K562 (cell line): ENCODE measurements at regions not wholly inside any gene's neighbourhood (a gene's known extent, or its start where the extent isn't known, plus 50 kb on each side); places are given as distances from the start of the nearest gene placed in this dataset.

ENCODE experiments used
- ATAC-seq: fragments of 200-7000 bp; cut with Tn5 transposase; 3 replicates; pipeline ENCODE4 v1.9.1; 2020; ENCODE audit warnings: moderate library complexity
- BruUV-seq: library from RNA; stranded (reverse); fragments of 400-500 nt; replicated peaks from 2 replicates; lab custom pipeline; 2021; lab: Mats Ljungman, UMichigan
- CTCF ChIA-PET: fragments of 300-600 bp; formaldehyde crosslinking; extraction: SDS; loops from one replicate; lab custom pipeline; 2021; ENCODE audit warnings: low intra/inter-chr PET ratio; lab: Yijun Ruan, JAX
- POLR2A ChIA-PET: fragments of 300-600, 350-650 bp; sonication (Branson Sonifier 250); formaldehyde crosslinking; extraction: SDS; loops from one replicate; lab custom pipeline; 2021; ENCODE audit warnings: antibody characterized with exemption, inconsistent platforms; lab: Yijun Ruan, JAX
- DNase-seq, 4 experiments: peaks; one replicate each; pipeline versions ENCODE4 v3.0.0 to v3.0.0-alpha.2; 2011 to 2018; ENCODE audit warnings: low spot score in 3 of 4, mixed read lengths in 3 of 4; ENCODE audit errors: extremely low read depth in 1 of 4
- FAIRE-seq: peaks from 2 replicates; lab custom pipeline; 2011; peaks lifted over from hg19 to GRCh38; lab: Jason Lieb, UNC
- H2AFZ ChIP-seq: 2 replicates; pipeline ENCODE4 v1.6.0; 2011; ENCODE audit warnings: low read depth, low read length, control low read depth, inconsistent platforms
- H3K27ac ChIP-seq: fragments of 200-600 bp; 3 replicates; pipeline ENCODE4 v1.8.0; 2011; ENCODE audit warnings: low read depth, mild to moderate bottlenecking, control low read depth, inconsistent platforms, low read length, moderate library complexity, mixed read lengths; ENCODE audit errors: extremely low read depth
- H3K27me3 ChIP-seq, 2 experiments: fragments of 300-600 bp in 1 of 2; 2 replicates in 1 of 2; 3 replicates in 1 of 2; pipeline versions ENCODE4 v1.6.0 to v1.8.0; 2011; ENCODE audit warnings: inconsistent platforms in 2 of 2, low read length in 2 of 2, mild to moderate bottlenecking in 1 of 2, mixed read lengths in 1 of 2, moderate library complexity in 1 of 2; ENCODE audit not compliant: control insufficient read depth in 2 of 2, insufficient read depth in 2 of 2
- H3K36me3 ChIP-seq: fragments of 300-600 bp; 3 replicates; pipeline ENCODE4 v1.8.0; 2011; ENCODE audit warnings: mild to moderate bottlenecking, low read length, inconsistent platforms; ENCODE audit not compliant: control insufficient read depth, insufficient read depth
- H3K4me1 ChIP-seq, 2 experiments: fragments of 200-600 bp in 1 of 2; replicated peaks in 1 of 2; 2 replicates in 1 of 2; 3 replicates in 1 of 2; pipeline versions ENCODE4 v1.5.1 to v1.8.0; 2011; ENCODE audit warnings: inconsistent platforms in 2 of 2, low read length in 2 of 2, mild to moderate bottlenecking in 1 of 2, mixed read lengths in 1 of 2, moderate library complexity in 1 of 2; ENCODE audit not compliant: control insufficient read depth in 2 of 2, insufficient read depth in 2 of 2
- H3K4me2 ChIP-seq: 2 replicates; pipeline ENCODE4 v1.6.1; 2011; ENCODE audit warnings: low read length, control low read depth, inconsistent platforms, mixed read lengths; ENCODE audit not compliant: insufficient read depth
- H3K4me3 ChIP-seq: fragments of 200-600 bp; sonication (generic), shearing (Covaris generic); 2 replicates; pipeline ENCODE4 v1.5.1; 2016; ENCODE audit warnings: control low read depth, inconsistent platforms
- H3K79me2 ChIP-seq: fragments of 200-600 bp; 3 replicates; pipeline ENCODE4 v1.8.0; 2011; ENCODE audit warnings: low read length, inconsistent platforms; ENCODE audit not compliant: control insufficient read depth, insufficient read depth
- H3K9ac ChIP-seq, 2 experiments: 2 replicates each; pipeline versions ENCODE4 v1.6.0 to v1.6.1; 2011; ENCODE audit warnings: low read depth in 2 of 2, low read length in 2 of 2, control low read depth in 1 of 2, inconsistent platforms in 1 of 2, mild to moderate bottlenecking in 1 of 2, mixed read lengths in 1 of 2; ENCODE audit not compliant: insufficient read depth in 1 of 2
- H3K9me1 ChIP-seq: one replicate; pipeline ENCODE4 v1.6.0; 2011; ENCODE audit warnings: inconsistent platforms, mild to moderate bottlenecking, low read length, moderate library complexity; ENCODE audit not compliant: control insufficient read depth, insufficient read depth
- H3K9me3 ChIP-seq: replicated peaks from 2 replicates; pipeline ENCODE4 v1.5.1; 2011; ENCODE audit warnings: low read depth, low read length, inconsistent platforms; ENCODE audit not compliant: control insufficient read depth, insufficient read depth
- H4K20me1 ChIP-seq: replicated peaks from 2 replicates; pipeline ENCODE4 v1.6.1; 2011; ENCODE audit warnings: low read length, inconsistent platforms, mixed read lengths; ENCODE audit not compliant: control insufficient read depth, insufficient read depth
- AFF1 ChIP-seq, 2 experiments: fragments of 450-650 bp; IDR thresholded peaks; 2 replicates each; pipeline ENCODE4 v1.6.1; 2018; ENCODE audit warnings: mild to moderate bottlenecking in 2 of 2, low read depth in 1 of 2; ENCODE audit not compliant: partially characterized antibody in 2 of 2
- BACH1 ChIP-seq: fragments of 200-800 bp; sonication (Bioruptor generic); IDR thresholded peaks from 2 replicates; pipeline ENCODE4 v1.6.1; 2016; ENCODE audit warnings: missing genetic modification characterization, missing compliant biosample characterization
- CBFA2T3 ChIP-seq: fragments of 450-650 bp; IDR thresholded peaks from 2 replicates; pipeline ENCODE4 v1.6.1; 2017
- PTRF ChIP-seq: fragments of 450-650 bp; IDR thresholded peaks from 2 replicates; pipeline ENCODE4 v1.6.1; 2016; ENCODE audit warnings: mild to moderate bottlenecking, missing genetic modification characterization, missing compliant biosample characterization
- SAFB ChIP-seq: fragments of 200-400 bp; formaldehyde crosslinking; IDR thresholded peaks from 2 replicates; pipeline ENCODE4 v1.6.1; 2017; ENCODE audit warnings: low read depth, low read length, borderline replicate concordance
- SLC30A9 ChIP-seq: fragments of 250-450 bp; sonication (Bioruptor Pico); IDR thresholded peaks from 2 replicates; pipeline ENCODE4 v1.8.0; 2022; ENCODE audit warnings: mild to moderate bottlenecking, moderate library complexity
- SP1 ChIP-seq: sonication (generic); formaldehyde crosslinking; IDR thresholded peaks from 2 replicates; pipeline ENCODE4 v1.8.1; 2022; ENCODE audit warnings: mild to moderate bottlenecking, missing genetic modification reagents
- TAF15 ChIP-seq: fragments of 200-400 bp; formaldehyde crosslinking; IDR thresholded peaks from 2 replicates; pipeline ENCODE4 v1.6.1; 2017; ENCODE audit warnings: mild to moderate bottlenecking, low read depth, low read length, moderate library complexity
- XRCC4 ChIP-seq: IDR thresholded peaks from one replicate; pipeline ENCODE4 v1.6.1; 2011; ENCODE audit not compliant: insufficient read depth, insufficient read length; ENCODE audit errors: extremely low read depth
- ZNF175 ChIP-seq: fragments of 200-800 bp; sonication (Bioruptor generic); IDR thresholded peaks from 2 replicates; pipeline ENCODE4 v1.6.1; 2016; ENCODE audit warnings: low read depth, mild to moderate bottlenecking, missing genetic modification characterization, missing compliant biosample characterization
- ZNF239 ChIP-seq: fragments of 250-450 bp; sonication (Bioruptor Pico); IDR thresholded peaks from 2 replicates; pipeline ENCODE4 v1.4.0; 2020; ENCODE audit warnings: mild to moderate bottlenecking
- WGBS: fragments of 100-300 bp; shearing (Covaris generic); methylation state at CpG from one replicate; pipeline ENCODE4 v1.1.6; 2016; ENCODE audit warnings: low coverage, mixed read lengths; ENCODE audit not compliant: insufficient coverage; ENCODE audit errors: missing lambda C conversion rate; 5-methylcytosine and 5-hydroxymethylcytosine counted together
- in situ Hi-C: fragments of 300-500 bp; cut with MboI; formaldehyde crosslinking; loops from 4 replicates; pipeline ENCODE4 v1.15.0; 2018; ENCODE audit warnings: inconsistent platforms, mixed read lengths
- intact Hi-C: fragments of 100-400 bp; cut with micrococcal nuclease; formaldehyde crosslinking; loops from 2 replicates; pipeline ENCODE4 v1.14.2; 2022
- TF ChIP-seq, protein P1 (sequence below): IDR thresholded peaks from 2 replicates; pipeline ENCODE4 v1.6.1; 2011; ENCODE audit not compliant: insufficient read length; ENCODE audit errors: extremely low read depth
- TF ChIP-seq, protein P2 (sequence below): fragments of 450-650 bp; IDR thresholded peaks from 2 replicates; pipeline ENCODE4 v1.6.1; 2016; ENCODE audit warnings: antibody characterized with exemption
- TF ChIP-seq, protein P3 (sequence below): fragments of 200-800 bp; sonication (Bioruptor generic); IDR thresholded peaks from 2 replicates; pipeline ENCODE4 v1.6.1; 2017; ENCODE audit warnings: missing genetic modification characterization, missing compliant biosample characterization
- TF ChIP-seq, protein P4 (sequence below): fragments of 250-450 bp; sonication (Bioruptor Pico); IDR thresholded peaks from 2 replicates; pipeline ENCODE4 v1.8.0; 2021; ENCODE audit warnings: moderate library complexity, mild to moderate bottlenecking, inconsistent platforms

GRCh38 chr18:40423291-40423690 is 1531.7 kb upstream of the PIK3C3 start:
- Histone ChIP-seq H3K4me2 (no peak overlapping the region), H3K9me3 (no peaks in the 10 kb centered on the region; the same call in 1 of the 2 replicates)
- ATAC-seq, result no peak
- TF ChIP-seq, protein P1, sequence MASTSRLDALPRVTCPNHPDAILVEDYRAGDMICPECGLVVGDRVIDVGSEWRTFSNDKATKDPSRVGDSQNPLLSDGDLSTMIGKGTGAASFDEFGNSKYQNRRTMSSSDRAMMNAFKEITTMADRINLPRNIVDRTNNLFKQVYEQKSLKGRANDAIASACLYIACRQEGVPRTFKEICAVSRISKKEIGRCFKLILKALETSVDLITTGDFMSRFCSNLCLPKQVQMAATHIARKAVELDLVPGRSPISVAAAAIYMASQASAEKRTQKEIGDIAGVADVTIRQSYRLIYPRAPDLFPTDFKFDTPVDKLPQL, result no peak
- no peak for TF ChIP-seq SLC30A9
- TF ChIP-seq XRCC4, result no peak
- no peak for TF ChIP-seq ZNF239 (CRISPR knock-in tag)
- TF ChIP-seq, protein P2, sequence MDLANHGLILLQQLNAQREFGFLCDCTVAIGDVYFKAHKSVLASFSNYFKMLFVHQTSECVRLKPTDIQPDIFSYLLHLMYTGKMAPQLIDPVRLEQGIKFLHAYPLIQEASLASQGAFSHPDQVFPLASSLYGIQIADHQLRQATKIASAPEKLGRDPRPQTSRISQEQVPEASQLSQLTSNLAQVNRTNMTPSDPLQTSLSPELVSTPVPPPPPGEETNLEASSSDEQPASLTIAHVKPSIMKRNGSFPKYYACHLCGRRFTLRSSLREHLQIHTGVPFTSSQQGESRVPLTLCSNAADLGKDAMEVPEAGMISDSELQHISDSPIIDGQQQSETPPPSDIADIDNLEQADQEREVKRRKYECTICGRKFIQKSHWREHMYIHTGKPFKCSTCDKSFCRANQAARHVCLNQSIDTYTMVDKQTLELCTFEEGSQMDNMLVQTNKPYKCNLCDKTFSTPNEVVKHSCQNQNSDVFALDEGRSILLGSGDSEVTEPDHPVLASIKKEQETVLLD, result no peak
- no peak for TF ChIP-seq SAFB
- no peak for TF ChIP-seq PTRF
- no peak for TF ChIP-seq BACH1 (tag)
- no peak for TF ChIP-seq CBFA2T3
- no peak for TF ChIP-seq SP1
- no peak for TF ChIP-seq AFF1 (IDR thresholded peaks at IDR 0.05; ENCODE audit: low read depth in 1 of 2, partially characterized antibody in 2 of 2)
- no peak for TF ChIP-seq ZNF175 (CRISPR knock-in tag)
- TF ChIP-seq, protein P3, sequence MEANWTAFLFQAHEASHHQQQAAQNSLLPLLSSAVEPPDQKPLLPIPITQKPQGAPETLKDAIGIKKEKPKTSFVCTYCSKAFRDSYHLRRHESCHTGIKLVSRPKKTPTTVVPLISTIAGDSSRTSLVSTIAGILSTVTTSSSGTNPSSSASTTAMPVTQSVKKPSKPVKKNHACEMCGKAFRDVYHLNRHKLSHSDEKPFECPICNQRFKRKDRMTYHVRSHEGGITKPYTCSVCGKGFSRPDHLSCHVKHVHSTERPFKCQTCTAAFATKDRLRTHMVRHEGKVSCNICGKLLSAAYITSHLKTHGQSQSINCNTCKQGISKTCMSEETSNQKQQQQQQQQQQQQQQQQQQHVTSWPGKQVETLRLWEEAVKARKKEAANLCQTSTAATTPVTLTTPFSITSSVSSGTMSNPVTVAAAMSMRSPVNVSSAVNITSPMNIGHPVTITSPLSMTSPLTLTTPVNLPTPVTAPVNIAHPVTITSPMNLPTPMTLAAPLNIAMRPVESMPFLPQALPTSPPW (CRISPR knock-in tag), result no peak
- TF ChIP-seq TAF15, result no peak
- TF ChIP-seq, protein P4, sequence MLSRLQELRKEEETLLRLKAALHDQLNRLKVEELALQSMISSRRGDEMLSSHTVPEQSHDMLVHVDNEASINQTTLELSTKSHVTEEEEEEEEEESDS (CRISPR knock-in tag), result no peak
- TF ChIP-seq, all 486 proteins: peak for 0
- no peaks in the 10 kb centered on the region for H3K9me1 ChIP-seq
- H3K36me3 ChIP-seq, result no peaks in the 10 kb centered on the region
- H3K27me3 ChIP-seq, result no peaks in the 10 kb centered on the region
- no peak overlapping the region for H3K27ac ChIP-seq
- intact Hi-C loops (no loop called here), in situ Hi-C loops (no loop called here)
- H4K20me1 ChIP-seq, result no peaks in the 10 kb centered on the region
- 0% methylated on average over 2 of the region's 2 CpGs for WGBS
- no TSS peak for BruUV-seq
- DNase-seq (no peak), FAIRE-seq (no peak)
- H2AFZ ChIP-seq, result no peak overlapping the region
- H3K9ac ChIP-seq, result no peak overlapping the region
- ChIA-PET CTCF (no interaction called here), POLR2A (no interaction called here)
- no peaks in the 10 kb centered on the region for H3K4me1 ChIP-seq
- no peak overlapping the region for H3K4me3 ChIP-seq
- H3K79me2 ChIP-seq, result no peaks in the 10 kb centered on the region
